Islet of Langerhans (tissue), 1 donor: ENCODE measurements at regions not wholly inside any gene's neighbourhood (a gene's known extent, or its start where the extent isn't known, plus 50 kb on each side); places are given as distances from the start of the nearest gene placed in this dataset.
"Not testable (repeated sequence)": the region's sequence is repeated elsewhere in the genome, so short reads cannot be mapped to it uniquely, and the experiment has no call there.

Source experiments
- FAIRE-seq: peaks from one replicate; lab custom pipeline; 2011; peaks lifted over from hg19 to GRCh38; lab: Jason Lieb, UNC

DNA sequence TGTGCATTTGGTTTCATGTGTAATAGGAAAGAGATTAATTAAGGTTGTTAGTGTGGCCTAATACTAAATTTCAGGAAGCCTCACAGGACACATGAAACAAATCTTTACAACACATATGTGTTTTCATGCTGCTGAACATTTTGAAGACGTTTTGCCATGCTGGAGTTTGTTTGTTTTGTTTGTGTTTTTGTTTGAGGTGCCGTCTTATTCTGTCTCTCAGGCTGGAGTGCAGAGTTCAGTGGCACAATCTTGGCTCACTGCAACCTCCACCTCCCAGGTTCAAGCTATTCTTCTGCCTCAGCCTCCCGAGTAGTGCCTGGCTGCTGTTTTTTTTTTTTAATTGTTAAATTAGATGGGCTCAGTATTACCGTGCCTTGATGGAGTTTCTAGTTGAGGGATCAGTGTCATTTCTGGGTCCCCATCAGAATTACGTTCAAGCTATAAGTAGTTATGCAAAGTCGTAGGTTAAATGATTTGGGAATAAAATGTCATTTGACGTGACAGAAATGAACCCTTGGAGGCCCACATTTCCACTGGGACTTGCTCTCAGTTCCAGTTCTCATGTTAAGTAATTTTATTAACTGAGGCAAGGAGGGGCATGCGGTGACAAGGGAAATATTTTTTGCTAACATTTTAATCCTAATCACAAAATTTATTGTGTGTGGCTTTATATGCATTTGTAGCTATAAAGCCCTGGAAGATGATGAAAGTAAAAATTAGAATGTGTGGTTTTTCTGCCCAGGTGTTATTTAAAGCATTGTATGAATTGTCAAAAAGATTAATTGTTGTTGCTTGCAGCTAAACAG, 196.9 kb downstream of the TM9SF2 start:
- FAIRE-seq = no peak

DNA sequence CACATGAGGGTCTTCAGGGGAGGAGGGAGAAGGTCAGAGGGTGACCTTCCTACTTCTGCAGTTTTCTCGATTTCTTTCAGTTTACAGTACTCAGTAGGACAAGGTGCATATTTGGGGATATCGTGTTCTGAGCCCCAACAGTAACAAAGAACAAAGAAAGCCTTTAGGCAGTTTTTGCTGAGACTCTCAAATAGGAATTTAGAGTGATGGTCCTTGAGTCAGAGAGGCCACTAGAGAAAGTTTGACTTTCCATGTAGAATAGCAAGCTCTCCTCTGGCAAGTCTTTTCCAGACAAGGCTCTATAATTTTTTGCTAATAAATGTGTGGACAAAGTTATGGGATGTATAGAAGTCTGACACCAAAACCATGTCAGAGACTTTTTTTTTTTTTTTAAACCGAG, 194.6 kb downstream of the TM9SF2 start:
- no peak for FAIRE-seq

DNA sequence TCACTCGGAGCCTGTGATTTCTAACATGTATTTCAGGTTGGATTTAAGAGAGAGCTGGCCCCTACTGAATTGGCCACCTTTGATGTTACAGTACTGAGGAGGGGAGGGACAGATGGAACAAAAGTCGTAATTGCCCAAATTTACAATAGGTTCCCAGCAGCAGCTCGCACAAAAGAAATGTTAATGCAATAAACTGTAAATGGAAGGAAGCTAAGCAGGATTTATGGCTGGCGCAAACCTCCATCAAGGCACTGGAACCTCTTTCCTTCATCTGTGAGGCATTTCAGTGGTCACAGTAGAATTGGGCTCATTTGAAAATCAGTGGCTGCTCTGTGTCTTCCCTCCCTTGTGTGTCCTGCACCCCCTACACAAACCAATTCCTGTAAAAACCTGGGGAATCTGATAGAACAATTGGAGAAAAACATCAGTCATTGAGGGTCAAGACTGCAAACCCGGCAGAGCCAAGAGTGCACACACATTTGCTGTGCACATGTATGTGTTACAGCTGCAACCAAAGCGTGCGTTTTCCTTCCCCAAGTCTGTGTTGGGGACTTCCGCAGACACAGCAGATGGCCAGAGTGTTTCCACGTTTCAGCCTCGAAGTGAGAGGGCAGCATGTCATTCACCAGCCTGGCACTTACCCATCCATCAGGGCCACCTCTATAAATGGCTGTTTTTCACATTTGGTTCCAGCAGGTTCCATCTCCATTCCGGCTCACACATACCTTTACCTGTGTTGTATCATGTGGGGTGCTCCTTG, 192.8 kb downstream of the TM9SF2 start:
- FAIRE-seq = no peak

DNA sequence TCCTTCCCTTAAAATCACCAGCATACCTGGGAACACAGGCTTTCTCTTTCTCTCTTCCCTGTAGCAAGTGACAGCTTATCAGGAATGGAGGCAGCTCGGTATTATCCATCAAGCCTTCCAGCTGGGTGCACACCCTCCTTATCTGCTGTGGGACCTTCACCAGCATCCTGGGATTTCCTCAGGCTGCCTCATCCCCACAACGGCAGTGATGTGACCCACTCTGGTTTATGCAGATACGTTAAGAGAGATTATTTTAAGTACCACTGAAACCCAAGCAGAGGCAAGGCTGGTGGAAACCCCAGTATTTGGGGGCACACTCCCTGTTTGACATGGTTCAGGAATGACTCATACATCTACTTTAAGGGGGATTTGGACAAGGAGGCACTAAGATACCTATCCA, 192.1 kb downstream of the TM9SF2 start:
- FAIRE-seq = no peak

DNA sequence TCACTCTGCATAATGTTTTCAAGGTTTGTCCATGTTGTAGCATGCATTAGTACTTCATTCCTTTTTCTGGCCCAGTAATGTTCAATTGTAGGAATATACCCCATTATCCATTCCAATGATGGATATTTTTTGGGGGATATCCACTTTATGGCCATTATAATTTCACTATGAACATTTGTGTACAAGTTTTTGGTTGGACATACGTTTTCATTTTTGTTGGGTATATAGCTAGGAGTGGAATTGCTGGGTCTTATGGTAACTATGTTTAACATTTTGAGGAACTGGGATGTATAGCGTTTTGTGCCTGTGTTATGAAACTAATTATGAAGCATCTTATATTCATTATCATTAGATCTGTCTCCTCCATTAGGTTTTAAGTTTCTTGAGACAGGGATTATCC, 191.6 kb downstream of the TM9SF2 start:
- FAIRE-seq = no peak

DNA sequence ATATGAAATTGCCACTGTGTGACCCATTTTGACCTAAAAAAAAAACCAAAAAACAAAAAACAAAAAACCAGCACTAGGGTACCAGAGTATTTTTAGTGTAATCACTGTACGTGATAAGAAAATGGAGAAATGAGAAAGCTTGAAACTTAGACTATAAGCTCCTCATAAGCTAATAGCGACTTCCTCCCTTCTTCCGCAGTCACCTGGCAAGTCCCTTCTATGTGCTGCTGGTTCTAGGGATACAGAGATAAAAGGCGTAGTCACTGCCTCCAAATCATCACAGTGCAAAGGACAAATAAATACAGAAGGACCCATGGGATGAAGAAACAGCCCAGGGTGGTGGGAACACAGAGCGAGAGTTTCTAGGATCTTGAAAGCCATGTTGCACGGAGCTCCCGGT, 190.3 kb downstream of the TM9SF2 start:
- FAIRE-seq = no peak

DNA sequence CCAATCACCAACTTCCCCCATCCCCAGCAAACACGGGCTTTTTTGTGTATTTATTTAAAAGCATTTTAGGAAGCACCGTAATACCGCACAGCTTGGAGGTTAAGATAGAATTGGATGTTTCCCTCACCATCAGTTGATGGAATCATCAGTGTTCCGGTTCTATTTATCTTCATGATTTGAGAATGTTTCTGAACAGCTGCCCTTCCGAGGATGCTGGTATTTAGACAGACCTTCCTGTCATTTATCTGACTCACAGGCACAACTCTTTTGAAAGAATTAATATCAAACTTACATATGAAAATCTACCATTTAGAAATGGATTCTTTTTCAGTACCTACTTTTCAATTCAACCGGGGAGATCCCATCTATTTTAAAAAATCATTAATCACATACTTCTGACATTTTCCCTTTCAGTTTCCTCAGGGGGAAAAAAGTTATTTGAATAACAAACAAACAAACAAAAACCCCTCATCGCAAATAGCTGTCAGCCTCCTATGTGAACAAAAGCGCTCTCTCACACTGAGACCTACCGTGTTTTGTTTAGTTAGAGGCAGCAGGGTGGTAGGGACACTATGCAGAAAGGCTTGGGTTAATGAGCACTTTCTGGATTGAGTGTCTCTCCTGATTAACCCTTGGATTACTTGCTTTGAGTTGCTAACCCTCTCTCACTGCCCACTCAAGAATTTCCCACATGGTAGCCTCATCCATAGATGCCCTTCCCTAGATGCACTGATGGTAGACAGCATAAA, 189.3 kb downstream of the TM9SF2 start:
- FAIRE-seq = no peak

DNA sequence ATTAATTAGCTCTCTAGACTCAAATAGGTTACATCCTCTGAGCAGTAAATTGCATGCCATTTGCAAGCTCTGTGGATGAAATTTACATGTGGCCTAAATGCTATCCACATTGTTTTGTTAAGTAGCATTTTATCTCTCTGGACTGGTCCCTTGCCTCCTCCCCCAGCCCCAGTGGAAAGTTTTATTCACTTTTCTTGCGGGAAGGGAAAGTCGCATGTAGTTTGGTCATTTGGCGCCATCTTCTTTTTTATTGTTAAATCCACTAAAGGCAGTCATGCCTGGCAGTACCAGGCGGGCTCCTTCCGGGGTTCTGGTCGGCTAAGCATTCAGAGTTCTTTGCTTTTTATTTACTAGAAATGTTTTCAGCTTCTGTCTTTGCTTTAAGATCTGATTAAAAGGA, 188.7 kb downstream of the TM9SF2 start:
- no peak for FAIRE-seq

DNA sequence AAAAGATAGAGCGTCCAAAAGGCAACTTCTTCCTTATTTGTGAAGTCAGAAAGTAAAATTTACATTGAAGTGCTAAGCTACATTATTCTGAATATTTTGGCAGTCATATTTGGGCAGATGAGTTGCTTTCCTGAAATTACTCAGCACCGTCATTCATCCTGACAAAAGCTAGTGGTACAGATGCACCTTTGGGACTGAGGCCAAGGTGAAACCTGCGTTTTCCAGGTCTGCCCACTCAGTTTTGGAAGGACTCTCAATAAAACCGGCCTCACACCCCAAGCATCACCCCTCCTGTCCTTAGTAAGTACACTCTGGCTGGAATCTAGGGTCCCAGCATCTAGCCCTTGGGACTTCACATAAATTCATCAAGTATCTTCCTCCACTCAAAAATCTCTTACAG, 187.5 kb downstream of the TM9SF2 start:
- no peak for FAIRE-seq

DNA sequence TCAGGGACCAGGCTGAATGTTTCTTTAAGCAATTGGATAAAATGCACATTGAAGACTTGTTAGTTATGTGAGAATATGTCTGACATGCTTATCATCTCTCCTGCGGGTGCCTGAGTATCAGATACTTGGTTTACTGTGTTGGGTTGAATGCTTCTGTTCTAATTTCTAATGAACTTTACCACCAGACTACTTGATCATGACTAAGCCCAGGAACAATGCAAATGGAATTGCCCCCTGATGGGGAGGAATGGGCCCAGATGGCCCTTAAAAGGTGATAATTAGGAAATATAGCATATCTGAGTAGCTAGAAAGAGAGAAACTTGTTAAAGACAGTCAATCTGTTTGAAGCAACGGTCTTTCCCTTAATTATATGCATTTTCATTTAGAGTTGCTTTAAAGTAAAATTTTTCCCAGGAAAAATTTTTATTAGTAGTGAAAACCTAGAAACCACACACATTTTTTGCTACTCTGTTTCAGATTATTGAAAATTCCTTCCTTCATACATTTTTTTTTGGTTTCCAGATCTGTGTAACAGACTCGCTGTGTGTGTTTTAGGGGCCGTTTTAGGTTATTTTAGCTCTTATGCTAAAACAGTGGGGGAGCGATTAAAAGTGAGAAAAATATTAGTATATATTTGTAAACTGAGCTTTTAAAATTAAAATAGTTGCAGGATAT, 186.6 kb downstream of the TM9SF2 start:
- FAIRE-seq = no peak

DNA sequence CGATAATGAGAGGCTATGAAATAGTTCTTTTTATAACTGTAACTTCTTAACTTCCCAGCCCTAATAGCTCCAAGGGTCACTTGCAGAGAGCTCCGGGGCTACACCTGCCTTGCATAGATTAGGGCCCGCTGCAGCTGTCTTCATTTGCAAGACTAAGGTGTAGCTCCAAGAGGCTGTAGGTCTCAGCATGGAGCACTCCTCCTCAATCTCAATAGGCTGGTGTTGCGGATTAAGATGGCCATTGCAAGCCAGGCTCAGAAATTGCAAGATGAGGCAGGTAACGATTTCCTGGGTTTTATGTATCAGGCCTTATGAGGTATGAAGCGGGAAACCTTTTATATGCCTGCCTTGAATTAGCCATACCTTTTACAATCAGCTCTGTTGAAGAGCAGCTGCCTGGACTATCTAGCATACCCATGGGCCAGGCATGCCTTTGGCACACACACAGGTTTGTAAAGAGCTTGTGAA, 185.7 kb downstream of the TM9SF2 start:
- no peak for FAIRE-seq

DNA sequence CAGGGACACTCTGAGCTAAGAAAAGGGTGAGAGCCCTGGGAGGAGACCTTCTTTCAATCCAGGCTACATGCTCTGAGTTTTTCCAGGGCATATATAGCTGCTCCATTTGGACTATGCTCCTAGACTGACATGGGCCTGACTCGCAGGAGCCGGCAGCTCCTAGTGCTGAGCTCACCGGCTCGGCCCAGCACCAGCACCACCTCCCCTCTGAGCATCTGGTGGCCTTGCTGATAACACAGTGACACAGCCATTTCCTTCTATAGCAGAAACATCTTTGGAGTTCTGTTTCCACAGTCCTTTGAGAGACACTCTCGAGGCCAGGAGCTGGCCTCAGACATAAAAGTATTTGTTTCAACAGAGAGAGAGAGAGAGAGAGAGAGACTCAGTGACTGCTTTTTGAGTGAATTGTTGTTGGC, 184.9 kb downstream of the TM9SF2 start:
- no peak for FAIRE-seq

DNA sequence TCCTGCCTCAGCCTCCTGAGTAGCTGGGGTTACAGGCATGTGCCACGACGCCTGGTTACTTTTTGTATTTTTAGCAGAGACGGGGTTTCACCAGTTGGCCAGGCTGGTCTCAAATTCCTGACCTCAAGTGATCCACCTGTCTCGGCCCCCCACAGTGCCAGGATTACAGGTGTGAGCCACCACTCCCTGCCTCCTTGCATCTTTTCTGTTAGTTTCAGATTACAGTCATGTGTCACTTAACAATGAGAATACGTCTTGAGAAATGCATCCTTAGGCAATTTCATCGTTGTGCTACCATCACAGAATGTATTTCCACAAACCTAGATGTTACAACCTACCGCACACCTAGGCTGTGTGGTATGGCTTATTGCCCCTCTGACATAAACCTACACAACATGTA, 180.4 kb downstream of the TM9SF2 start:
- FAIRE-seq = no peak

DNA sequence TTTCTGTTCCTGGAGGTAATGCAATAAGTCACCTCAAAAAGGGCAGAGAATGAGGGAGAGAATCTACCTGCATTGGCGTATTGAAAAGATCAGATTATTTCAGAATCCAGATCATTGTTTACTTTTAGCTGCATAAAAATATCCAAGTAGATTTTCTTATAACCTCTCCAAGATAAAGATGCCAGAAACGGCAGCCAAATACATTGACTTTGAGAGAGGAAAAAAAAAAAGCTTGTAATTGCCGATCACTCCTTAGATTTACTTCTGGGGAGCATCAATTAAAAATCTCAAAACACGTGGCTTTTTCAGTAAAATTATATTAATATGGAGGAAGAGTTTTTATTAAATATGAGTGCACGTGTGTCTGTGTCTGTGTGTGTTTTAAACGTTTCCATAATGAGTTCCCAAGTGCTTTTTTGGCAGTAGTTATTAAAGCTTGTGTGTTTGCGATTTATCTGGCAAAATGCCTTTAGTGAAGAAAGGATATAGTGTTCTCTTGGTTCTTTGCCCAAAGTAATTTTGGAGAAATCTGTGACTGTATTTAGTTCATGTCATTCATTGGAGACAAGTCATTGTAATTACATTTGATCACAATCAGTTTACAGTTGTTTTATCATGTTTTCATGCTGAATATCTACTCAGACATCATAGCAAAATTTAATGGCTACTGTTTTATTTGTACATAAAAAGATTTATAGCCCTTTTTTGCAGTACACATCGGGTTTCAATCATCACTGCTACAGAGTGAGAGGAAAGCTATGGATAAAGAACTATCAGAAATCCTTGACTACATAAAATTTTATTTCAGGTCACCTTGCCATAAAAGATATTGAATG, 176.1 kb downstream of the TM9SF2 start:
- FAIRE-seq = no peak

DNA sequence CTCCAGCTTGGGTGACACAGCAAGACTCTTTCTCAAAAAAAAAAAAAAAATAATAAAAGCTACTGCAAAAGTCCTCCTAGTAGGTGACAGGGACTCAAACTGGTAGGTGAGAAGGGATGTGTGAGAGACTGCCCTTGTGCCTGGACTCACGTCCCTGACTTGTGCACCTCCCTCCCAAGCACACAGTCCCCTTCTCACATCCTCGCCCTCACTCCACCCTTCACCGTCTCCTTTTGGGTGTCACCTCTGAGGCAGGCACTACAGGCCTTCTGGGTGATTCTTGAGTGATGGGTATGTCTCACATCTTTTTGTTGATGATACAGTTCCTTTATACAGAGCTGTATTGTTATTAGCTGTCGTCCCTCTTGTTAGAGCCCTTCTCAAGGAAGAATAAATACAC, 170.5 kb downstream of the TM9SF2 start:
- FAIRE-seq = no peak

DNA sequence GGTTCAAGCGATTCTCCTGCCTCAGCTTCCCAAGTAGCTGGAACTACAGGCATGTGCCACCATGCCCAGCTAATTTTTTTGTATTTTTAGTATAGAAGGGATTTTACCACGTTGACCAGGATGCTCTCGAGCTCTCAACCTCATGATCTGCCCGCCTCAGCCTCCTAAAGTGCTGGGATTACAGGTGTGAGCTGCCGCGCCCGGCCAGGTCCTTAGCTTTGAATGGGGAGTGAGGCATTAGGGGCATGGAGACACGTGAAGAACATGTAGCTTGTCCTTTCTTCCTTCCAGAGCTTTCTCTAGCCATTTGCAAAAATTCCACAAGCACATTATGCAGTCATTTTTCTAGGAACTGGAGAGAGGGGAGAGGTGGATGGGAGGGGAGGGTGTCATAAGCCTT, 167.8 kb downstream of the TM9SF2 start:
- FAIRE-seq = not testable (repeated sequence)

DNA sequence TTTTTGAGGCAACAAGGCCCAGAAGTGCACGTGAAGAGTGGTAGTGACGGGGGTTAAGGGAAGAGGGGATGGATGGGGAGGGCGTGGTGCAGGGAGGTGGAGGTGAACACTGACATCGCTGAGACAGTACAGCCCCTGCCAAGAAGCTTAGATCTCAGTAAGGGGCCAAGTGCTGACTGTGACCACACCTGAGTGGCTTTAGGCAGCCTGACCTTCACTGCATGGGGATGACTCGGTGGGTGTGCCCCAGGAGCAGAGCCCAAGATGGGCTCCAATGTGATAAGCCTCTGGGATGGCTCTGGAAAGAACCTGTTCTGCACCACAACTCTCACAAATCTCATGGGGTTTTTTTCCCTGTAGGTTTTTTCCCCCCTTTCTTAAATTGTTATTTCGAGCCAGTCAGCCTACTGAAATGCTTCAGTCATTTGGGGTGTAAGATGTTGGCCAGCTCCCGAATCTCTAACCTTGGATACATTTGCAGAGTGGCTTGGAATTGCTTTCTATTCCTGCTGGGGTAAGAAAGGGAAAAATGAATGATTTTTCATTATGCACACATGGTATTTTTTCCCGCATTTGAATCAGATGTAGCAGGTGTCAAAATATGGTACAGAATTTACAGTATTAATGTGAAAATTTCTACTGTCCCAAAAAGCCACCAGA, 165.0 kb downstream of the TM9SF2 start:
- no peak for FAIRE-seq

DNA sequence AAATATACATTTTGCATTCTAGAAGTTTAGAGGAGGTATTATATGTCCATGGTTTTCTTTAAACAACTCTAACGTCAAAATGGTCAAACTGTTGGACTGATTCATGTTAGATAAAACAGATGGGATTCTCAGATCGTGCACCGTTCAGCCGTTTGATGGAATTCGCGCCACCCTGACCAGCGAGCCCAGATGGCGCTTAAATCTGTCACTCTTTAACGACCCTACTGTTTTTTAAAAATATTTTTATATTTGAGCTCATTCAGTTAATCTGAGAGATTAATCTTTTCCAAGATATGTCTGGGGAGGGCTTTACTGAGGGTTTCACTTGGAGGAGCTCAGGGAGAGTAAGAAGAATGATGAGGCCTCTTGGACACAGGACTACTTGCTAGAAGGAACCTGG, 164.4 kb downstream of the TM9SF2 start:
- FAIRE-seq = no peak

DNA sequence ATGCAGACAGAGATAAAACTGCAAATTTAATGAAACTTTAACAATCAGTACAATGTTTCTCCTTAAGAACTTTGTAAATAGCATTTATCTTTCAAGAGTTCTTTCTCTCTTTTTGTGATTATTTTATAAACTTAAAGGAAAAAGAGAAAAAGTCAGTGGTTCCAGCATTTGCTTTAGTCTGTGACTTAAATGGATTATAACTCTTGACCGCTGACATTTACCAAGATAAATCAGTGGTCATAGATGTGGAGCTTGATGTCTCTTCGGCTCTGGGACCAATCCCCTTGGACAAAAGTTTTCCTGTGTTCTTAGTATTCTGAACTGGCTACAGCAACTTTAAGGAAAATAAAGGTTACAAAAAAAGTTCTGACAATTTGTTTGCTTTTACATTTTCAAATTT, 162.6 kb downstream of the TM9SF2 start:
- no peak for FAIRE-seq

DNA sequence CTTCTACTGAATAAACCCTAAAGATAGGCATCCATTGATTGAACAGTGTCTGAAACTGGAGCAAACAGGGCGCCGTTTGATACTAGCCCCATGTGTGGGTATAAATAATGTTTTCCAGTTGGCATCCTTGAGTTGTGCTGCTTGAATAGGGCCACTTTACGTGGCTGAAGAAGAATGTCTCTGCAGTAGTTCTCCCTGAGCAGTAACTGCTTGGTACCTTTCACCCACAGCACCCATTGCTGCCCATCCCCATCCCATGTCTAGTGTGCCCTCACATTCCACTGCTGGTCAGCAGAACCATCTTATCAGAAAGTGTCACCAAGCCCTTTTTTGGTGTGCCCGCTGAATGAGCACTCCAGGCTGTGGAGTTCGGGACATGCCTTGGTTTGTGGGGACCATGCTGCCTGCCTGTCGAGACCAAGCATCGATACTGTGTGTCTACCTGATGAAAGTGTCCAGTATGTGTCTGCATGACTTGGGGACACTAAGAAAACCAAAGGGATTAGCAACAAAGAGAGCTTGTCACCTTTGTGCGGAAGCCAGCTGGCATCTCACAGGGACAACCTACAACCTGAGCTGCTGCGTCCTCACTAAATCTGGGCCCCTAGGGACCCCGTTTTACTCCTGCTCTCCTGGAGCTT, 162.0 kb downstream of the TM9SF2 start:
- FAIRE-seq = no peak
